ENCODE measurements at regions not wholly inside any gene's neighbourhood (a gene's known extent, or its start where the extent isn't known, plus 50 kb on each side); places are given as distances from the start of the nearest gene placed in this dataset.

GRCh38 chr20:23179766-23180403, 93.8 kb upstream of the CD93 start:
- H3K4me1 Mint-ChIP-seq (ENCODE audit: low read depth) = no peaks in the 10 kb centered on the region

GRCh38 chr20:23178806-23179205, 92.7 kb upstream of the CD93 start:
- H3K4me3 Mint-ChIP-seq = no peak overlapping the region

More at GRCh38 chr20:23179766-23180403, 93.8 kb upstream of the CD93 start:
- H3K36me3 Mint-ChIP-seq (ENCODE audit: low read depth) = no peaks in the 10 kb centered on the region
- H3K4me3 Mint-ChIP-seq = no peak overlapping the region
- no peaks in the 10 kb centered on the region for H3K9me3 Mint-ChIP-seq
- peaks cover 10% of the 10 kb centered on the region for H3K27me3 Mint-ChIP-seq
- no peak overlapping the region for H3K27ac Mint-ChIP-seq

GRCh38 chr20:23174821-23175220, 88.7 kb upstream of the CD93 start:
- Mint-ChIP-seq H3K36me3 (ENCODE audit: low read depth) (no peaks in the 10 kb centered on the region), H3K9me3 (no peaks in the 10 kb centered on the region), H3K27me3 (peaks cover 20% of the 10 kb centered on the region), H3K4me3 (no peak overlapping the region), H3K4me1 (ENCODE audit: low read depth) (no peaks in the 10 kb centered on the region), H3K27ac (no peak overlapping the region)

More at GRCh38 chr20:23178806-23179205, 92.7 kb upstream of the CD93 start:
- Mint-ChIP-seq H3K9me3 (no peaks in the 10 kb centered on the region), H3K36me3 (ENCODE audit: low read depth) (no peaks in the 10 kb centered on the region), H3K27me3 (peaks cover 13% of the 10 kb centered on the region), H3K27ac (no peak overlapping the region), H3K4me1 (ENCODE audit: low read depth) (no peaks in the 10 kb centered on the region)

DNA sequence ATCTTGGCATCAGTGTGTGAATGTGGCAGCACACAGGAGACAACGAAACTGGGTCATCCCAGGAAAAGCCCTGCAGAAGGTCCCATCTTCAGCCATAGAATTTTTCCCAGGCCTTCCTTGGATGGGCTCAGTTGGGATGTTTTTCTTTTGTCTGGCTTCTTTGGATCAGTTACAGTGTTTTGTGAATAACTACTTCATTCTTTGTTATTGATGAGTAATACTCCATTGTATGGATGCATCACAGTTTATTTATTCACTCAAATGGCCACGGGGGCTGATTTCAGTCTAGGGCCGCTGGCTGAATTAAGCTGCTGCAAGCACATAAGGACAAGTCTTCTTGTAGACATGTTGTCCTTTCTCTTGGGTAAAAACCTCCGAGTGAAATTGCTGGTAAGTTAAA, 81.3 kb upstream of the CD93 start:
- no peaks in the 10 kb centered on the region for H3K4me1 Mint-ChIP-seq (ENCODE audit: low read depth)
- no peak overlapping the region for H3K27ac Mint-ChIP-seq
- no peaks in the 10 kb centered on the region for H3K9me3 Mint-ChIP-seq
- H3K27me3 Mint-ChIP-seq = no peaks in the 10 kb centered on the region
- no peak overlapping the region for H3K4me3 Mint-ChIP-seq
- H3K36me3 Mint-ChIP-seq (ENCODE audit: low read depth) = no peaks in the 10 kb centered on the region

GRCh38 chr20:23166563-23166962, 80.4 kb upstream of the CD93 start:
- Mint-ChIP-seq H3K9me3 (no peaks in the 10 kb centered on the region), H3K27me3 (no peaks in the 10 kb centered on the region), H3K4me3 (no peak overlapping the region)

DNA sequence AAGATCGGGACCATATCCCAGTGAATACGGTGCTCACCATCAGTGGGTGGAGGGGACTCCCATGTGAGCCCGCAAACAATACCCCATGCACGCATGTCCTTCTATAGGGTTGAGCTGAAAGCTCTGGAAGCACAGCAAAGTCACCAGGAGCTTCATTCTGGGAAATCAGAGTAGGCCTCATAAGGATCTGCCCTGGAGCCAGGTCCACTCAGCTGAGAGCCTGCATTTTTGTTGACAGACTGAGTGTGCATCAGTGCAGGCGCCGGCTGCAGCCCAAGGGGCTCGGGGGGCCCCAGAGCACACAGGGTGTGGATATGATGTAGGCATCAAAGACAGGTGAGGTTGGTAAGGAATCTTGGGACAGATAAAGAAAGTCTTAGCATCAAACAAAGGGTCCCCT, 79.8 kb upstream of the CD93 start:
- H3K9me3 Mint-ChIP-seq = no peaks in the 10 kb centered on the region
- no peak overlapping the region for H3K4me3 Mint-ChIP-seq
- no peaks in the 10 kb centered on the region for H3K27me3 Mint-ChIP-seq
- no peaks in the 10 kb centered on the region for H3K36me3 Mint-ChIP-seq (ENCODE audit: low read depth)
- no peak overlapping the region for H3K27ac Mint-ChIP-seq
- no peaks in the 10 kb centered on the region for H3K4me1 Mint-ChIP-seq (ENCODE audit: low read depth)

More at GRCh38 chr20:23166563-23166962, 80.4 kb upstream of the CD93 start:
- H3K36me3 Mint-ChIP-seq (ENCODE audit: low read depth) = no peaks in the 10 kb centered on the region
- no peaks in the 10 kb centered on the region for H3K4me1 Mint-ChIP-seq (ENCODE audit: low read depth)
- no peak overlapping the region for H3K27ac Mint-ChIP-seq

DNA sequence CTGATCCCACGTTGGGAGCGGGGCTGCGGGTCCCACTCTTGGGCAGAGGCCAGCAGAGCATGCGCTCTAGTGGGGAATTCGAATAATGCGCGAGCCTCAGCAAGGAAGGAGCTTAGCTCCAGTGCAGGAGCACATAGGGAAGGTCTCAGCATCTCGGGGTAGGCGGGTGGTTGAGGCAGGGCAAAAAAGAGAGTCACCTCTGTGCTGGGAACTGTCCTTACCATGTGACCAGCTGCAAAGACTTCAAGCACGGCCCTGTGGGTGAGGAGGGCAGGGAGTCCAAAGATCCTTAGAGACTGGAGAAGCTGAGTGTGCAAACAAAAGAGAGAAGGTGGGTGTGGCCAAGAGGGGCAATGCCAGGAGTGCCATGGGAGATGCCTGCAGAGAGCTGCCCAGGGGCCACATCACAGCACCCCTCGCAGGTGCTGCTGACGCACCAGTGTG, 79.2 kb upstream of the CD93 start:
- no peaks in the 10 kb centered on the region for H3K9me3 Mint-ChIP-seq
- no peak overlapping the region for H3K4me3 Mint-ChIP-seq
- H3K27ac Mint-ChIP-seq = no peak overlapping the region
- no peaks in the 10 kb centered on the region for H3K27me3 Mint-ChIP-seq
- H3K36me3 Mint-ChIP-seq (ENCODE audit: low read depth) = no peaks in the 10 kb centered on the region
- no peaks in the 10 kb centered on the region for H3K4me1 Mint-ChIP-seq (ENCODE audit: low read depth)

DNA sequence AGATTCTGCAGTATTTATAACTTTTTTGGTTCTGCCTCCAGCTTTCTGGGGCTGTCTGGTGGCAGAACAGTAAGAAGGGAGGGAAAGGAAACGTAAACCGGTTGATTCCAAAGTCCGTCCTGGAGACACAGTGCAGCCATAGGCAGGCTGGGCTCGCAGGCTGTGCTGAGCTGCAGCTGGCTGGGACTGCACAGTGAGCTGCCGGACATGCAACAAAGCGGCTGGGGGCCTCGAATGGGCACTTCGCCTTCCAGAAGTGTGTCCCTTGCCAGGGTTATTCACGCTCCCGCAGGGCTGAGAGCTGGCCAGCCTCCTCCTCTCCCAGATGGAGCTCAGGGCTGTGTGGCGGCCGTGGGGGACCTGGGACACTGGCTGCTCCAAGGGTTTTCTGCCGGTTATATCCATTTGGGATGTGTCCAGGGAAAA, 78.1 kb upstream of the CD93 start:
- Mint-ChIP-seq H3K4me1 (ENCODE audit: low read depth) (peaks cover 4% of the 10 kb centered on the region), H3K9me3 (no peaks in the 10 kb centered on the region), H3K27ac (no peak overlapping the region), H3K36me3 (ENCODE audit: low read depth) (no peaks in the 10 kb centered on the region), H3K4me3 (no peak overlapping the region), H3K27me3 (no peaks in the 10 kb centered on the region)

DNA sequence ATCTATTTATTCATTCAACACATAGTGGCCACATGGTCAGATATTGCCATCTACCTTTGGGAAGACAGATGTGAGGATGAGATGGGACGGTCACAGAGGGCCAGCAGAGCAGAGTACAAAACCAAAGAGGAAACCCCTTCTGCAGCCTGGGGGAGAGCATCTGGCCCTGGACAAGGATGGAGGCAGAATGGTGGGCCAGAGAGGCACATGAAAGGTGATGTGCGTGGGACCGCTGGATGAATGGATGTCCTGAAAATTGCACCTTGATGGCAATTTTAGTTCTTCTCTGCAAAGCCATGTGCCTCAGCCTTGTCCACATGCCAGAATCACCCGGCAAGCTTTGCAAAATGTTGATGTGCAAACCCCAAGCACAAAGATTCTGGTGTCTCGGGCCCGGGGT, 77.4 kb upstream of the CD93 start:
- H3K9me3 Mint-ChIP-seq = no peaks in the 10 kb centered on the region
- H3K27ac Mint-ChIP-seq = no peak overlapping the region
- no peak overlapping the region for H3K4me3 Mint-ChIP-seq
- H3K4me1 Mint-ChIP-seq (ENCODE audit: low read depth) = peaks cover 4% of the 10 kb centered on the region
- H3K27me3 Mint-ChIP-seq = no peaks in the 10 kb centered on the region
- H3K36me3 Mint-ChIP-seq (ENCODE audit: low read depth) = no peaks in the 10 kb centered on the region

- H3K4me1 Mint-ChIP-seq (ENCODE audit: low read depth) = peaks cover 4% of the 10 kb centered on the region
- H3K36me3 Mint-ChIP-seq (ENCODE audit: low read depth) = no peaks in the 10 kb centered on the region
- H3K27me3 Mint-ChIP-seq = no peaks in the 10 kb centered on the region
- H3K9me3 Mint-ChIP-seq = no peaks in the 10 kb centered on the region
- H3K4me3 Mint-ChIP-seq = no peak overlapping the region
- H3K27ac Mint-ChIP-seq = no peak overlapping the region
Observed at GRCh38 chr20:23162887-23163286, 76.8 kb upstream of the CD93 start.

GRCh38 chr20:23161968-23162696, 76.0 kb upstream of the CD93 start:
- Mint-ChIP-seq H3K9me3 (no peaks in the 10 kb centered on the region), H3K27ac (no peak overlapping the region), H3K36me3 (ENCODE audit: low read depth) (no peaks in the 10 kb centered on the region), H3K27me3 (no peaks in the 10 kb centered on the region), H3K4me1 (ENCODE audit: low read depth) (peaks cover 4% of the 10 kb centered on the region), H3K4me3 (no peak overlapping the region)

DNA sequence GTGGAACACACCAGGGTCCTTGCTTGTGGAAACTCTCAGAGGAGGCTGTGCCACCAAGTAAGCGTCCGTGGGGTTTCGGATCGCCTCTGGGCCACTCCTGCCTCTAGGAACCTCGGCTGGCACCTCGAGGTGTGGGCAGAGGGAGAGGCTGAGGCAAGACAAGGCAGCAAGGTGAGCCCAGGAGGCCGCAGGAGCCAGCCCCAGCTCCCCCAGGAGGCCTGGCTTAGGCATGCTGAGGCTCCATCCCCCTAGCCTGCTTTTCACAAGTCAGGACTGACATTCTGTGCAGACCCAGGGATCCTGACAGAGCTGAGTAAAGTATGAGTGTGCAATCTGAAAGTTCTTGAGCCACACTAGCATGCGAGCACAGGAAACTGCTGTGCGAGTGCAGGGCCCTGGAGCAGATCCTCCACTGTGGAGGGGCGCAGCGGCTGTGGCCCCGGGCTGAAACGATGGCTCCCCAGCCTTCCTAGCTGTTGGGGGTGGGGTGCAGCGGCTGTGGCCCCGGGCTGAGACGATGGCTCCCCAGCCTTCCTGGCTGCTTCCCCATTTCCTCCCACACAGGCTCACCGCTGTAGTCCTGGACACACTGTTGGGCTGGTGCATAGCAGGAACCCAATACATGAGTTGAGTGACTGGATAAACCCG, 75.2 kb upstream of the CD93 start:
- H3K4me3 Mint-ChIP-seq = no peak overlapping the region
- H3K27ac Mint-ChIP-seq = no peak overlapping the region
- H3K9me3 Mint-ChIP-seq = no peaks in the 10 kb centered on the region
- no peaks in the 10 kb centered on the region for H3K36me3 Mint-ChIP-seq (ENCODE audit: low read depth)
- H3K27me3 Mint-ChIP-seq = no peaks in the 10 kb centered on the region
- peaks cover 4% of the 10 kb centered on the region for H3K4me1 Mint-ChIP-seq (ENCODE audit: low read depth)

DNA sequence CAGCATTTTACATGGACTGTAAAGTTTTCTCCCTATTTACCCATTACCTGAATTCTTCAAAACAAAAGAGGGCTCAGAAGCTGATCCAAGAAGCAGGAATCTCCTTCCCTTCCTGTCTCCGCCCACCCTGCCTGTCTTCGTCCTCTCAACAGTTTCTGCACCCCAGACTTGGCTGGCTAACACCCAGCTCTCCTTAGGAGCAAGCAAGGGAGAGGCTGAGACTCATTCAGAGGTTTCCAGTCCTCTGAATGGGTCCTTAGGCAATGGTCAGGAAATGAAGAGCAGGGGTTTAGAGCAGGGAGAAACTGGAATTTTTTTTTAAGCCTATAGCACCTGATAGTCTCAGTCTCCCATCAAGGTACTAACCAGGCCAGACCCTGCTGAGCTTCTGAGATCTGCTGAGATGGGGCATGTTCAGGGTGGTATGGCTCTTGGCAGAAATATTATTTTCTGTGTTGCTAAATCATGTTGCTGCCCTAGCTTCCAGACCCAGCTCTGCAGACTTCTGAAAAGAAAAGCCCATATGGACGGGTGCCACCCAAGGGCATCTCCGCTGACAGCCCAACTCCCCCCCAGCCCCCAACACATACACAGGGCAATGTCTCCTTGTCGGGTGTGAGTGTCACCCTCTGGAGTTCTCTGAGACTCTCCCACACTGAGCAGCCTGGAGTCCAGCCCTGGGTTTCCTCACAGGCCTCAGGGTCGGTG, 74.6 kb upstream of the CD93 start:
- H3K27me3 Mint-ChIP-seq = no peaks in the 10 kb centered on the region
- H3K4me1 Mint-ChIP-seq (ENCODE audit: low read depth) = peaks cover 4% of the 10 kb centered on the region
- no peaks in the 10 kb centered on the region for H3K36me3 Mint-ChIP-seq (ENCODE audit: low read depth)
- no peak overlapping the region for H3K27ac Mint-ChIP-seq
- H3K4me3 Mint-ChIP-seq = no peak overlapping the region
- no peaks in the 10 kb centered on the region for H3K9me3 Mint-ChIP-seq

DNA sequence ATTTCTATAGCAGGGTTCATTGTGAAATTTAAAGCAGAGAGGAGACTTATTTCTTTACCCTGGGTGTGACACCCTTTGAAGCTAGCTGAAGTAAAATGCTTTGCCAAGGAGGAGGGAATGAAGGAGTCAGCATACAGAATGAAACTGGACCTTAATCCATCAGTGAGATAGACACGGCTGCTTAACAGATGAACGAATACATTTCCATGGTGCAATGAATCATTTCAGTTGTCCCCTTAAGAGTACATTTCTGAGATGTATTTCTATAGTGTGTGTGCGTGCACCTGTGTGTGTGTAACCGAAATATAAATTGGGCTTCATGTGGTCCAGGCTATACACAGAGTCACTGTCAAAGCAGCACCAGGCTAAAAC, 73.8 kb upstream of the CD93 start:
- peaks cover 6% of the 10 kb centered on the region for H3K4me1 Mint-ChIP-seq (ENCODE audit: low read depth)
- no peak overlapping the region for H3K27ac Mint-ChIP-seq
- H3K36me3 Mint-ChIP-seq (ENCODE audit: low read depth) = no peaks in the 10 kb centered on the region
- no peaks in the 10 kb centered on the region for H3K9me3 Mint-ChIP-seq
- H3K27me3 Mint-ChIP-seq = no peaks in the 10 kb centered on the region
- no peak overlapping the region for H3K4me3 Mint-ChIP-seq
